HEK293 (cell line): ENCODE measurements at regions not wholly inside any gene's neighbourhood (a gene's known extent, or its start where the extent isn't known, plus 50 kb on each side); places are given as distances from the start of the nearest gene placed in this dataset.
"Not testable (repeated sequence)": the region's sequence is repeated elsewhere in the genome, so short reads cannot be mapped to it uniquely, and the experiment has no call there.

Experiments
- CTCF ChIA-PET: fragments of 350-600 bp; formaldehyde crosslinking; extraction: SDS; loops from one replicate; lab custom pipeline; 2021; ENCODE audit warnings: antibody characterized with exemption; lab: Yijun Ruan, JAX
- POLR2A ChIA-PET: fragments of 300-600 bp; formaldehyde crosslinking; extraction: SDS; loops from one replicate; lab custom pipeline; 2020; ENCODE audit warnings: antibody characterized with exemption, inconsistent platforms; lab: Yijun Ruan, JAX
- H3K27ac ChIP-seq: fragments of 200-500 bp; sonication (Bioruptor generic); 2 replicates; pipeline ENCODE4 v1.5.1; 2014; ENCODE audit warnings: low read depth, low read length, control low read depth, inconsistent platforms; ENCODE audit errors: extremely low read depth
- H3K36me3 ChIP-seq, 2 experiments: fragments of 200-500 bp in 1 of 2; sonication (Bioruptor generic) in 1 of 2; 1 replicate in 1 of 2; 2 replicates in 1 of 2; pipeline ENCODE4 v1.5.1; 2014 to 2017; ENCODE audit warnings: inconsistent platforms in 2 of 2, low read length in 2 of 2; ENCODE audit not compliant: control insufficient read depth in 2 of 2, insufficient read depth in 1 of 2
- H3K4me1 ChIP-seq: fragments of 200-500 bp; sonication (Bioruptor generic); 2 replicates; pipeline ENCODE4 v1.5.1; 2014; ENCODE audit warnings: mild to moderate bottlenecking, low read length, inconsistent platforms; ENCODE audit not compliant: control insufficient read depth, insufficient read depth
- H3K4me3 ChIP-seq: 2 replicates; pipeline ENCODE4 v1.5.1; 2011; ENCODE audit warnings: low read depth, mild to moderate bottlenecking, control low read depth, low read length, moderate library complexity
- H3K9me3 ChIP-seq: fragments of 200-500 bp; sonication (Bioruptor generic); 2 replicates; pipeline ENCODE4 v1.5.1; 2014; ENCODE audit warnings: low read depth, low read length, inconsistent platforms; ENCODE audit not compliant: control insufficient read depth, insufficient read depth
- ATF2 ChIP-seq: fragments of 450-650 bp; formaldehyde crosslinking; IDR thresholded peaks from 2 replicates; pipeline ENCODE4 v1.5.1; 2016; ENCODE audit warnings: missing biosample characterization, missing genetic modification characterization, low read depth
- KLF17 ChIP-seq: fragments of 450-650 bp; formaldehyde crosslinking; IDR thresholded peaks from 2 replicates; pipeline ENCODE4 v1.5.1; 2016; ENCODE audit warnings: missing biosample characterization, missing genetic modification characterization
- PATZ1 ChIP-seq: fragments of 450-650 bp; formaldehyde crosslinking; IDR thresholded peaks from 2 replicates; pipeline ENCODE4 v1.5.1; 2016; ENCODE audit warnings: missing biosample characterization, missing genetic modification characterization
- SP2 ChIP-seq: fragments of 450-650 bp; formaldehyde crosslinking; IDR thresholded peaks from 2 replicates; pipeline ENCODE4 v1.5.1; 2016; ENCODE audit warnings: missing biosample characterization, missing genetic modification characterization
- TRIM28 ChIP-seq: IDR thresholded peaks from 2 replicates; pipeline ENCODE4 v1.6.1; 2011; ENCODE audit warnings: low read length, control low read depth, borderline replicate concordance
- YY2 ChIP-seq: fragments of 450-650 bp; formaldehyde crosslinking; IDR thresholded peaks from 2 replicates; pipeline ENCODE4 v1.5.1; 2016; ENCODE audit warnings: missing biosample characterization, missing genetic modification characterization
- ZNF16 ChIP-seq: fragments of 450-650 bp; formaldehyde crosslinking; IDR thresholded peaks from 2 replicates; pipeline ENCODE4 v1.5.1; 2016; ENCODE audit warnings: low read depth, missing biosample characterization, missing genetic modification characterization
- ZNF23 ChIP-seq: fragments of 450-650 bp; formaldehyde crosslinking; IDR thresholded peaks from 2 replicates; pipeline ENCODE4 v1.5.1; 2016; ENCODE audit warnings: missing biosample characterization, missing genetic modification characterization, borderline replicate concordance
- ZNF670 ChIP-seq: fragments of 450-650 bp; formaldehyde crosslinking; IDR thresholded peaks from 2 replicates; pipeline ENCODE4 v1.5.1; 2016; ENCODE audit warnings: missing biosample characterization, missing genetic modification characterization, low read depth
- ZNF76 ChIP-seq: fragments of 450-650 bp; formaldehyde crosslinking; IDR thresholded peaks from 2 replicates; pipeline ENCODE4; 2016; ENCODE audit warnings: low read depth, missing biosample characterization, missing genetic modification characterization, borderline replicate concordance
- ZNF830 ChIP-seq: fragments of 450-650 bp; IDR thresholded peaks from 2 replicates; pipeline ENCODE4 v1.5.0; 2018; ENCODE audit warnings: missing biosample characterization, missing genetic modification characterization, low read depth, mild to moderate bottlenecking, moderate library complexity

- H3K36me3 ChIP-seq, H3K27ac ChIP-seq, H3K4me1 ChIP-seq, H3K4me3 ChIP-seq, H3K9me3 ChIP-seq, POLR2A ChIA-PET, CTCF ChIA-PET: not testable (repeated sequence)
- TF ChIP-seq ATF2 (tag by site-specific recombination) = peak; percentile 54; the same call in 1 of the 2 replicates
Observed at GRCh38 chr10:50688183-50688582, 51.6 kb upstream of the ASAH2B start.

GRCh38 chr10:50684365-50684764 is 55.4 kb upstream of the ASAH2B start:
- H3K4me1 ChIP-seq, H3K9me3 ChIP-seq, H3K36me3 ChIP-seq, CTCF ChIA-PET, H3K4me3 ChIP-seq, H3K27ac ChIP-seq, POLR2A ChIA-PET: not testable (repeated sequence)

GRCh38 chr10:50683198-50683751 is 56.5 kb upstream of the ASAH2B start:
- H3K36me3 ChIP-seq, H3K4me1 ChIP-seq, CTCF ChIA-PET, H3K4me3 ChIP-seq, H3K9me3 ChIP-seq, H3K27ac ChIP-seq: not testable (repeated sequence)
- POLR2A ChIA-PET = interaction anchor here (0.6 kb wide), 1 partner anchor 1007 kb away, joined by 3 read pairs; no protein-coding TSS in a partner anchor

- H3K4me3 ChIP-seq, CTCF ChIA-PET, H3K36me3 ChIP-seq, H3K9me3 ChIP-seq, POLR2A ChIA-PET, H3K4me1 ChIP-seq, H3K27ac ChIP-seq: not testable (repeated sequence)
Observed at GRCh38 chr10:50680606-50681005, 56.9 kb upstream of the SGMS1 start.

GRCh38 chr10:50679149-50679548 is 55.4 kb upstream of the SGMS1 start:
- TF ChIP-seq ZNF76 (tag by site-specific recombination) (no peak), YY2 (tag by site-specific recombination) (no peak), ZNF670 (tag by site-specific recombination) (no peak), PATZ1 (tag by site-specific recombination) (no peak), TRIM28 (no peak), KLF17 (tag by site-specific recombination) (no peak), ZNF16 (no peak), ZNF23 (tag by site-specific recombination) (no peak), ZNF830 (tag by site-specific recombination) (no peak), SP2 (tag by site-specific recombination) (no peak)
- no peaks in the 10 kb centered on the region for H3K4me1 ChIP-seq
- no peak overlapping the region for H3K27ac ChIP-seq
- POLR2A ChIA-PET = no interaction called here
- H3K4me3 ChIP-seq = no peak overlapping the region
- H3K9me3 ChIP-seq = no peaks in the 10 kb centered on the region
- CTCF ChIA-PET = no interaction called here
- no peaks in the 10 kb centered on the region for H3K36me3 ChIP-seq

- H3K36me3 ChIP-seq, POLR2A ChIA-PET, H3K27ac ChIP-seq, H3K9me3 ChIP-seq, H3K4me3 ChIP-seq, H3K4me1 ChIP-seq, CTCF ChIA-PET: not testable (repeated sequence)
Observed at GRCh38 chr10:50675555-50675954, 51.8 kb upstream of the SGMS1 start.
